SU-DHL-6 (cell line): ENCODE measurements at regions not wholly inside any gene's neighbourhood (a gene's known extent, or its start where the extent isn't known, plus 50 kb on each side); places are given as distances from the start of the nearest gene placed in this dataset.
"Not testable (repeated sequence)": the region's sequence is repeated elsewhere in the genome, so short reads cannot be mapped to it uniquely, and the experiment has no call there.

Experiments
- H2AFZ ChIP-seq: fragments of 200-600 bp; sonication (generic); 2 replicates; pipeline ENCODE4 v1.6.1; 2014; ENCODE audit warnings: low read depth, mild to moderate bottlenecking, moderate library complexity, mixed read lengths, antibody characterized with exemption, low read length; ENCODE audit not compliant: severe bottlenecking
- H3F3A ChIP-seq: fragments of 200-600 bp; shearing (Covaris generic); 2 replicates; pipeline ENCODE4 v1.6.0; 2016; ENCODE audit warnings: antibody characterized with exemption, mild to moderate bottlenecking; ENCODE audit not compliant: insufficient read depth
- H3K27ac ChIP-seq: fragments of 200-600 bp; sonication (generic); 2 replicates; pipeline ENCODE4 v1.5.1; 2016; ENCODE audit warnings: low read depth, mild to moderate bottlenecking, low read length, moderate library complexity, mixed read lengths
- H3K27me3 ChIP-seq: fragments of 200-600 bp; sonication (generic), shearing (Covaris generic); 2 replicates; pipeline ENCODE4 v1.6.0; 2014; ENCODE audit warnings: mild to moderate bottlenecking, low read length
- H3K36me3 ChIP-seq: fragments of 200-600 bp; sonication (generic); 2 replicates; pipeline ENCODE4 v1.6.1; 2014; ENCODE audit warnings: mild to moderate bottlenecking, low read length, mixed read lengths
- H3K4me2 ChIP-seq: fragments of 300-600, 200-600 bp; shearing (Covaris generic), sonication (generic); 2 replicates; pipeline ENCODE4 v1.6.0; 2014; ENCODE audit warnings: low read length, low read depth, mild to moderate bottlenecking; ENCODE audit not compliant: poor library complexity, severe bottlenecking
- H3K4me3 ChIP-seq: fragments of 200-600 bp; sonication (generic); 2 replicates; pipeline ENCODE4 v1.5.1; 2014; ENCODE audit warnings: antibody characterized with exemption, low read length, mild to moderate bottlenecking, mixed read lengths; ENCODE audit not compliant: insufficient read depth, poor library complexity, severe bottlenecking
- H3K79me2 ChIP-seq: fragments of 200-600 bp; sonication (generic); 2 replicates; pipeline ENCODE4 v1.6.1; 2014; ENCODE audit warnings: mild to moderate bottlenecking, low read length, moderate library complexity; ENCODE audit not compliant: insufficient read depth
- H3K9ac ChIP-seq: fragments of 200-600 bp; sonication (generic); 2 replicates; pipeline ENCODE4 v1.7.0; 2014; ENCODE audit warnings: mild to moderate bottlenecking, low read length
- H3K9me2 ChIP-seq: fragments of 200-600 bp; sonication (generic); replicated peaks from 2 replicates; pipeline ENCODE4 v1.6.1; 2014; ENCODE audit warnings: low read length; ENCODE audit not compliant: insufficient read depth
- H3K9me3 ChIP-seq: fragments of 200-600 bp; sonication (generic); 2 replicates; pipeline ENCODE4 v1.6.1; 2014; ENCODE audit warnings: low read length, mixed read lengths; ENCODE audit not compliant: insufficient read depth
- H4K20me1 ChIP-seq: fragments of 200-600 bp; sonication (generic); 2 replicates; pipeline ENCODE4 v1.6.1; 2014; ENCODE audit warnings: low read depth, mild to moderate bottlenecking, antibody characterized with exemption, low read length, moderate library complexity, mixed read lengths
- CTCF ChIP-seq: fragments of 200-600 bp; sonication (generic); IDR thresholded peaks from one replicate; pipeline ENCODE4 v1.5.1; 2017; ENCODE audit warnings: antibody characterized with exemption, mild to moderate bottlenecking, low read length, moderate library complexity; ENCODE audit not compliant: insufficient read depth, poor library complexity, severe bottlenecking
- EZH2phosphoT487 ChIP-seq: fragments of 200-600 bp; sonication (generic), shearing (Covaris generic); conservative IDR thresholded peaks from 2 replicates; pipeline ENCODE4 v1.6.1; 2018; ENCODE audit warnings: mild to moderate bottlenecking, antibody characterized with exemption, low read length, moderate library complexity, mixed read lengths

- Histone ChIP-seq H3F3A (no peaks in the 10 kb centered on the region), H3K9ac (no peak overlapping the region), H3K4me3 (no peak overlapping the region), H4K20me1 (no peaks in the 10 kb centered on the region), H3K9me2 (no peaks in the 10 kb centered on the region), H2AFZ (no peak overlapping the region), H3K27me3 (no peaks in the 10 kb centered on the region), H3K36me3 (no peaks in the 10 kb centered on the region), H3K27ac (no peak overlapping the region), H3K79me2 (no peaks in the 10 kb centered on the region), H3K4me2 (no peak overlapping the region), H3K9me3 (no peaks in the 10 kb centered on the region)
- no peak for TF ChIP-seq CTCF
- TF ChIP-seq EZH2phosphoT487: no peak
These were observed 71.8 kb upstream of the ZNF184 start for GRCh38 chr6:27544612-27545260.

- not testable (repeated sequence) for H3K9ac ChIP-seq, H3K36me3 ChIP-seq, H3F3A ChIP-seq, H3K79me2 ChIP-seq, H3K4me3 ChIP-seq, H3K27me3 ChIP-seq, H3K27ac ChIP-seq, H3K9me2 ChIP-seq, H3K4me2 ChIP-seq, H4K20me1 ChIP-seq, H2AFZ ChIP-seq, H3K9me3 ChIP-seq
These were observed 71.2 kb upstream of the ZNF184 start for GRCh38 chr6:27544135-27544534.

GRCh38 chr6:27542485-27542884, 69.6 kb upstream of the ZNF184 start:
- Histone ChIP-seq H3K4me3 (no peak overlapping the region), H3K79me2 (no peaks in the 10 kb centered on the region), H4K20me1 (no peaks in the 10 kb centered on the region), H3K9me2 (no peaks in the 10 kb centered on the region), H3K27ac (no peak overlapping the region), H3K4me2 (no peak overlapping the region), H3K9ac (no peak overlapping the region), H3K36me3 (no peaks in the 10 kb centered on the region), H2AFZ (no peak overlapping the region), H3K27me3 (no peaks in the 10 kb centered on the region), H3F3A (no peaks in the 10 kb centered on the region), H3K9me3 (no peaks in the 10 kb centered on the region)
- TF ChIP-seq CTCF (no peak), EZH2phosphoT487 (no peak)

- TF ChIP-seq EZH2phosphoT487: no peak
- TF ChIP-seq CTCF: no peak
- no peaks in the 10 kb centered on the region for H3K36me3 ChIP-seq
- H3K27ac ChIP-seq: no peak overlapping the region
- H3K4me3 ChIP-seq: no peak overlapping the region
- H3K27me3 ChIP-seq: no peaks in the 10 kb centered on the region
- no peaks in the 10 kb centered on the region for H3K9me2 ChIP-seq
- no peaks in the 10 kb centered on the region for H3F3A ChIP-seq
- no peak overlapping the region for H2AFZ ChIP-seq
- H3K9me3 ChIP-seq: no peaks in the 10 kb centered on the region
- no peak overlapping the region for H3K9ac ChIP-seq
- H3K4me2 ChIP-seq: no peak overlapping the region
- no peaks in the 10 kb centered on the region for H3K79me2 ChIP-seq
- H4K20me1 ChIP-seq: no peaks in the 10 kb centered on the region
These were observed 69.0 kb upstream of the ZNF184 start for GRCh38 chr6:27541933-27542297.
